Upper lobe of left lung (tissue), 4 donors: ENCODE measurements at regions not wholly inside any gene's neighbourhood (a gene's known extent, or its start where the extent isn't known, plus 50 kb on each side); places are given as distances from the start of the nearest gene placed in this dataset.

ENCODE experiments used
- CTCF ChIP-seq, 6 experiments: fragments of 450-650 bp in 4 of 6; fragments of 200-600 bp in 2 of 6; sonication (generic) in 2 of 6; IDR thresholded peaks; one replicate each; pipeline ENCODE4 v1.5.1; 2016 to 2019; ENCODE audit warnings: antibody characterized with exemption in 6 of 6
- POLR2A ChIP-seq, 4 donors: fragments of 450-650 bp; IDR thresholded peaks; one replicate each; pipeline ENCODE4 v1.5.1; 2016 to 2017; ENCODE audit warnings: antibody characterized with exemption in 4 of 4, mild to moderate bottlenecking in 2 of 4

GRCh38 chr7:97373736-97374135 lies 256.2 kb downstream of the SDHAF3 start:
- TF ChIP-seq POLR2A (IDR thresholded peaks at IDR 0.05): no peak
- TF ChIP-seq CTCF (IDR thresholded peaks at IDR 0.05): no peak
